ENCODE measurements at regions not wholly inside any gene's neighbourhood (a gene's known extent, or its start where the extent isn't known, plus 50 kb on each side); places are given as distances from the start of the nearest gene placed in this dataset.

DNA sequence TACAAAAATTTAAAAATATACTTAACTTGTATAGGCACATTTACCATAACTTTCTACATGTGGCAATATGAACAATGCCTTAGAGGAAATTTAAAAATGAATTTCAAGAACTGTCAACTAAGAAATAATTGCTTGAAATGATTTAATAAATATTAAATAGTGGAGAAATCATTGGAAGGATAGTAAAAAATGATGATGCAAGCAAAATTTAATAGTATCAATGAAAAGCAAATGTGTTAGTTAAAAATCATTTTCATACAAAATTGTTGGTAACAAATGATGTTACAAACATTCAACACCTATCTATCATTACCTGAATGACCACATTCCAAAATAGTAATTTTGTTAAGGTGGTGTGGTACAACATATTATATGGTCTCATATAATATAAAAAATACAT is 331.0 kb downstream of the HAO1 start:
- intact Hi-C loops (cut with DNase I), result no loop called here
- TF ChIP-seq, protein P1, sequence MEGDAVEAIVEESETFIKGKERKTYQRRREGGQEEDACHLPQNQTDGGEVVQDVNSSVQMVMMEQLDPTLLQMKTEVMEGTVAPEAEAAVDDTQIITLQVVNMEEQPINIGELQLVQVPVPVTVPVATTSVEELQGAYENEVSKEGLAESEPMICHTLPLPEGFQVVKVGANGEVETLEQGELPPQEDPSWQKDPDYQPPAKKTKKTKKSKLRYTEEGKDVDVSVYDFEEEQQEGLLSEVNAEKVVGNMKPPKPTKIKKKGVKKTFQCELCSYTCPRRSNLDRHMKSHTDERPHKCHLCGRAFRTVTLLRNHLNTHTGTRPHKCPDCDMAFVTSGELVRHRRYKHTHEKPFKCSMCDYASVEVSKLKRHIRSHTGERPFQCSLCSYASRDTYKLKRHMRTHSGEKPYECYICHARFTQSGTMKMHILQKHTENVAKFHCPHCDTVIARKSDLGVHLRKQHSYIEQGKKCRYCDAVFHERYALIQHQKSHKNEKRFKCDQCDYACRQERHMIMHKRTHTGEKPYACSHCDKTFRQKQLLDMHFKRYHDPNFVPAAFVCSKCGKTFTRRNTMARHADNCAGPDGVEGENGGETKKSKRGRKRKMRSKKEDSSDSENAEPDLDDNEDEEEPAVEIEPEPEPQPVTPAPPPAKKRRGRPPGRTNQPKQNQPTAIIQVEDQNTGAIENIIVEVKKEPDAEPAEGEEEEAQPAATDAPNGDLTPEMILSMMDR (IDR thresholded peaks at IDR 0.05), result no peak
- TF ChIP-seq EP300 (IDR thresholded peaks at IDR 0.05), result no peak
- TF ChIP-seq POLR2AphosphoS5 (IDR thresholded peaks at IDR 0.05), result no peak
- no peak for TF ChIP-seq POLR2A (IDR thresholded peaks at IDR 0.05)

DNA sequence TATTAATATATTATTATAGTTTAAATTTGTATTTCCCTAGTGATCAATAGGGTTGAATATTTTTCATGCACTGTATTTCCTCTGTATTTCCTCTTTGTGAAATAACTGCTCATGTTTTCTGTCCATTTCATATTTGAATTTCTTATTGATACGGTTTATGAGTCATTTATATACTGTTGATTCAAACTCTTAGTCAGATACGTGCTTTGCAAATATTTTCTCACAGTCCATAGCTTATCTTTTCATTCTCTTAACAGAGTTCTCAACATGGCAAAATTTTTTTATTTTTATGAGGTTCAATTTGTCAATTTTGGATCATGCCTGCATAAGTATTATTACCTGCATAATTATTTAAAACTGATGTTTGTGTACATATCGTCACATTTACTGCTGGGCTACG is 329.6 kb downstream of the HAO1 start:
- Histone ChIP-seq H3K4me3 (no peak overlapping the region), H3K9me3 (no peaks in the 10 kb centered on the region), H3K36me3 (no peaks in the 10 kb centered on the region), H3K27ac (no peak overlapping the region), H3K27me3 (no peaks in the 10 kb centered on the region), H3K4me1 (no peaks in the 10 kb centered on the region)
- 39 to 60% methylated on average over 4 of the region's 4 CpGs for WGBS, 2 donors
- no peak for TF ChIP-seq POLR2AphosphoS5 (IDR thresholded peaks at IDR 0.05)
- TF ChIP-seq, protein P1 (IDR thresholded peaks at IDR 0.05), result no peak
- no peak for TF ChIP-seq POLR2A (IDR thresholded peaks at IDR 0.05)
- no peak for TF ChIP-seq EP300 (IDR thresholded peaks at IDR 0.05)
- intact Hi-C loops (cut with DNase I), result no loop called here
- DNase-seq, result no peak

More for the DNA sequence above, 331.0 kb downstream of the HAO1 start:
- no peaks in the 10 kb centered on the region for H3K4me1 ChIP-seq
- no peaks in the 10 kb centered on the region for H3K9me3 ChIP-seq
- no peak for DNase-seq
- no peaks in the 10 kb centered on the region for H3K27me3 ChIP-seq
- H3K4me3 ChIP-seq, result no peak overlapping the region
- no peaks in the 10 kb centered on the region for H3K36me3 ChIP-seq
- H3K27ac ChIP-seq, result no peak overlapping the region

DNA sequence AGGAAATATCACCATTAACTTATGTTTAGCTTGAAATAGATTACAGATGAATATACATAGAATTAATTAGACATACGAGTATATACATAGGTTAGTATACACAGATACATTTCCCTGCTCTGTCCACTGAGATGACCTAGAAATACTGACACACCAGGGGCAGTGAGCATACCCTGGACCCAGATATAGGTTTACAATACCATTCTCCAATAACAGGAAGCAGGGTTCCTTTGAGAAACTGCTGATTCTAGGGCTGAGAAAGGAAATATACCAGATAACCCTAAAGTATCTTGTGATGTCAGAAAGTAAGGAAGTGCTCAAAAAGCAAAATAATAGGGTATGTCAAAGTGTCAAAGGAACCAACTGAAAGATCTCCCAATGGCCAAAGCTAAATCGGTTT is 322.5 kb downstream of the HAO1 start:
- Histone ChIP-seq H3K36me3 (no peaks in the 10 kb centered on the region), H3K4me1 (no peaks in the 10 kb centered on the region), H3K4me3 (no peak overlapping the region), H3K9me3 (no peaks in the 10 kb centered on the region), H3K27ac (no peak overlapping the region), H3K27me3 (no peaks in the 10 kb centered on the region)
- no peak for DNase-seq
- TF ChIP-seq, protein P1 (IDR thresholded peaks at IDR 0.05), result no peak
- TF ChIP-seq EP300 (IDR thresholded peaks at IDR 0.05), result no peak
- no peak for TF ChIP-seq POLR2A (IDR thresholded peaks at IDR 0.05)
- no peak for TF ChIP-seq POLR2AphosphoS5 (IDR thresholded peaks at IDR 0.05)
- intact Hi-C loops (cut with DNase I), result no loop called here
- WGBS, 2 donors, result 66 to 71% methylated on average over 2 of the region's 2 CpGs

DNA sequence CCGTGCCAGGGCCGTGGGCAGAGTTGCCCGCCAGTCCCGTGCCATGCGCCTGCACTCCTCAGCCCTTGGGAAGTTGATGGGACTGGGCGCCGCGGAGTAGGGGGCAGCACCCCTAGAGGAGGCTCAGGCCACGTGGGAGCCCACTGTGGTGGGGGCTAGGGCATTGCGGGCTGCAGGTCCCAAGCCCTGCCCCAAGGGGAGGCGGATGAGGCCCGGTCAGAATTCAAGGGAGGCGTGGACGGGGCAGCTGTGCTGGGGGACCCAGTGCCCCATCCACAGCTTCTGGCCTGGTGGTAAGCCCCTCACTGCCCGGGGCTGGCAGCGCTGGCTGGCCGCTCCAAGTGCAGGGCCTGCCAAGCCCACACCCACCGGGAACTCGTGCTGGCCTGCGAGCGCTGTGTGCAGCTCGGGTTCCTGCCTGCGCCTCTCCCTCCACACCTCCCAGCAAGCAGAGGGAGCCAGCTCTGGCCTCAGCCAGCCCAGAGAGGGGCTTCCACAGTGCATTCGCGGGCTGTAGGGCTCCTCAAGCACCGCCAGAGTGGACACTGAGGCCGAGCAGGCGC is 317.8 kb downstream of the HAO1 start:
- no peak for DNase-seq
- TF ChIP-seq POLR2AphosphoS5 (IDR thresholded peaks at IDR 0.05) (no peak), POLR2A (IDR thresholded peaks at IDR 0.05) (no peak), EP300 (IDR thresholded peaks at IDR 0.05) (no peak)
- TF ChIP-seq, protein P1 (IDR thresholded peaks at IDR 0.05), result no peak

DNA sequence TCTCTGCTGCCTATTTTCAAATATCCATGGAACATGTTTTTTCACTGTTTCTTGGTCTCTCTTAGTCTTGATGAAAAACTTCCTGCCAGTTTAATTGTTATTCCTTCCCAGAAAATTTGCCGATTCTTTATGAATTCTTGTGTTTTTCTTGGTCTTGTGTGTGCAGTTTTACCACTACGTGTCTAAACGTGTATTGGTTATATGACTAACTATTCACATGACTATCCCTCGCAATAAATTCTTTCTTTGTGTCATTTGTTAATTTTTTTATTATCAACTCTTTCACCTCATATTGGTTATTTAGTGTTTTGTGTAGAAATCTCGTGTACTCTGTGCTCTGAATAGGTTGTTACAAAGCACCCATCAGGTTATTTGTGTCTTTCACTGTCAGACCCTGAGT is 315.4 kb downstream of the HAO1 start:
- Histone ChIP-seq H3K27me3 (no peaks in the 10 kb centered on the region), H3K9me3 (no peaks in the 10 kb centered on the region), H3K4me3 (no peak overlapping the region), H3K4me1 (no peaks in the 10 kb centered on the region), H3K36me3 (no peaks in the 10 kb centered on the region), H3K27ac (no peak overlapping the region)
- WGBS, 2 donors, result 69 to 80% methylated on average over 5 of the region's 5 CpGs
- no peak for DNase-seq
- intact Hi-C loops (cut with DNase I), result no loop called here
- TF ChIP-seq POLR2AphosphoS5 (IDR thresholded peaks at IDR 0.05) (no peak), EP300 (IDR thresholded peaks at IDR 0.05) (no peak), POLR2A (IDR thresholded peaks at IDR 0.05) (no peak)
- TF ChIP-seq, protein P1 (IDR thresholded peaks at IDR 0.05), result no peak

More for the DNA sequence above, 317.8 kb downstream of the HAO1 start:
- H3K9me3 ChIP-seq, result no peaks in the 10 kb centered on the region
- no peaks in the 10 kb centered on the region for H3K4me1 ChIP-seq
- intact Hi-C loops (cut with DNase I), result no loop called here
- WGBS, 2 donors, result 88 to 94% methylated on average over 28 of the region's 28 CpGs
- no peak overlapping the region for H3K27ac ChIP-seq
- H3K4me3 ChIP-seq, result no peak overlapping the region
- no peaks in the 10 kb centered on the region for H3K36me3 ChIP-seq
- no peaks in the 10 kb centered on the region for H3K27me3 ChIP-seq

All from sigmoid colon (tissue), 6 donors.